Sigmoid colon (tissue), 6 donors: ENCODE measurements at regions not wholly inside any gene's neighbourhood (a gene's known extent, or its start where the extent isn't known, plus 50 kb on each side); places are given as distances from the start of the nearest gene placed in this dataset.

Experiments used
- DNase-seq: peaks from one replicate; pipeline ENCODE4 v3.0.0-alpha.2; 2019
- H3K27ac ChIP-seq, 4 donors: fragments of 200-600 bp; sonication (generic); one replicate each; pipeline ENCODE4 v1.5.1; 2016 to 2019; ENCODE audit warnings: mild to moderate bottlenecking in 1 of 4
- H3K27me3 ChIP-seq, 3 donors: fragments of 200-600 bp; sonication (generic); one replicate each; pipeline ENCODE4 v1.5.1; 2019; ENCODE audit warnings: mild to moderate bottlenecking in 1 of 3
- H3K36me3 ChIP-seq, 4 donors: fragments of 200-600 bp; sonication (generic); one replicate each; pipeline ENCODE4 v1.5.1; 2016 to 2019
- H3K4me1 ChIP-seq, 4 donors: fragments of 200-600 bp; sonication (generic); one replicate each; pipeline ENCODE4 v1.5.1; 2017 to 2019
- H3K4me3 ChIP-seq, 4 donors: fragments of 200-600 bp; sonication (generic); one replicate each; pipeline ENCODE4 v1.5.1; 2017 to 2019; ENCODE audit warnings: mild to moderate bottlenecking in 2 of 4, moderate library complexity in 1 of 4
- H3K9me3 ChIP-seq, 4 donors: fragments of 200-600 bp in 3 of 4; sonication (generic) in 3 of 4; one replicate each; pipeline versions ENCODE4 v1.5.1 to v1.6.1; 2013 to 2019
- EP300 ChIP-seq, 4 donors: sonication (generic); formaldehyde crosslinking; IDR thresholded peaks; one replicate each; pipeline ENCODE4 v1.6.1; 2017; ENCODE audit warnings: antibody characterized with exemption in 4 of 4
- POLR2A ChIP-seq, 2 donors: fragments of 450-650 bp; IDR thresholded peaks; one replicate each; pipeline ENCODE4 v1.6.1; 2016; ENCODE audit warnings: antibody characterized with exemption in 2 of 2, mild to moderate bottlenecking in 2 of 2, moderate library complexity in 2 of 2
- POLR2AphosphoS5 ChIP-seq, 4 donors: sonication (generic); formaldehyde crosslinking; IDR thresholded peaks; one replicate each; pipeline ENCODE4 v1.6.1; 2017; ENCODE audit warnings: antibody characterized with exemption in 4 of 4
- WGBS, 2 donors: extraction: QIAGEN DNeasy Blood & Tissue Kit; methylation state at CpG; one replicate each; pipeline ENCODE4 v1.1.7; 2013; 5-methylcytosine and 5-hydroxymethylcytosine counted together
- intact Hi-C: fragments of 100-400 bp; cut with DNase I; formaldehyde crosslinking; loops from one replicate; pipeline ENCODE4 v1.15.1; 2023
- TF ChIP-seq, protein P1 (sequence below), 4 experiments: fragments of 450-650 bp in 3 of 4; fragments of 200-600 bp in 1 of 4; IDR thresholded peaks; one replicate each; pipeline ENCODE4 v1.5.1; 2016 to 2019; ENCODE audit warnings: antibody characterized with exemption in 4 of 4, mild to moderate bottlenecking in 3 of 4, moderate library complexity in 2 of 4
- donor health status: healthy with polysubstance abuse.
- donor health status: healthy.

DNA sequence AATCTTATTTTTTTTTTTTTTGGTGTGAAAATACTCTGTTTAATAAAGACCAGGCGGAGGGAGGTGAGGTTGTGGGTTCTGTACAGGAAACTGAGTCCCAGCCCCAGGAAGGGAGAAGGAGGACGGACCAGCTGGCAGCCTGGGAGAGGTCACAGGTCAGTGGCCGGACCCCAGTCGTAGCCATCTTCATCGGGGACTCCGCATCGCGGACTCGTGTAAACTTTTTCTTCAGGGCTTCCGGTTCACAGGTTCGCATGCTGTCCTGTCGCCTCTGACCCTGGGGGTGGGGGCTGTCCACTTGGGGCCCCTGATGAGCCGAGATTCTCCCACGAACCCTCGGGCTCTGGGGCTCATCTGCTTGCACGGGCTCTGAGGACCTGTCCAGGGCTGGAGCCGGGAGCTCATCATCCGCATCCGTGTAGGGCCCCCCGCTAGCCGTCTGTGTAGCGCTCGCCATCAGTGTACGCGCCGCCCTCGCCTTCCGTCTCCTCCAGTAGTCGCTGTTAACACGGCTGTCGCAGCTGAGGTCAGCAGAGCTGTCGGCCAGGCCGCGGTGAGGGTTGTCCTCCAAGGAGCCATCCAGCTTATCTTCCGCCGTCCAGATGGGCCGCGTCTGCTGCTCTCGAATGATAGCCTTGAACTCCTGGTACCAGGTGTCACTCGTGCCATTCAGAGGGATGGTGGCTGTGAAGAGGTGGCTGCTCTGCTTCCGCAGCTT is 975.7 kb upstream of the PRMT6 start:
- WGBS, 2 donors: 31 to 55% methylated on average over 41 of the region's 41 CpGs
- intact Hi-C loops: no loop called here
- no peak for DNase-seq
- H3K4me1 ChIP-seq: no peaks in the 10 kb centered on the region
- H3K9me3 ChIP-seq: peaks cover 0 to 2% (median 0%) of the 10 kb centered on the region in 4 donors
- no peaks in the 10 kb centered on the region for H3K36me3 ChIP-seq
- TF ChIP-seq EP300 (IDR thresholded peaks at IDR 0.05): no peak
- TF ChIP-seq, protein P1, sequence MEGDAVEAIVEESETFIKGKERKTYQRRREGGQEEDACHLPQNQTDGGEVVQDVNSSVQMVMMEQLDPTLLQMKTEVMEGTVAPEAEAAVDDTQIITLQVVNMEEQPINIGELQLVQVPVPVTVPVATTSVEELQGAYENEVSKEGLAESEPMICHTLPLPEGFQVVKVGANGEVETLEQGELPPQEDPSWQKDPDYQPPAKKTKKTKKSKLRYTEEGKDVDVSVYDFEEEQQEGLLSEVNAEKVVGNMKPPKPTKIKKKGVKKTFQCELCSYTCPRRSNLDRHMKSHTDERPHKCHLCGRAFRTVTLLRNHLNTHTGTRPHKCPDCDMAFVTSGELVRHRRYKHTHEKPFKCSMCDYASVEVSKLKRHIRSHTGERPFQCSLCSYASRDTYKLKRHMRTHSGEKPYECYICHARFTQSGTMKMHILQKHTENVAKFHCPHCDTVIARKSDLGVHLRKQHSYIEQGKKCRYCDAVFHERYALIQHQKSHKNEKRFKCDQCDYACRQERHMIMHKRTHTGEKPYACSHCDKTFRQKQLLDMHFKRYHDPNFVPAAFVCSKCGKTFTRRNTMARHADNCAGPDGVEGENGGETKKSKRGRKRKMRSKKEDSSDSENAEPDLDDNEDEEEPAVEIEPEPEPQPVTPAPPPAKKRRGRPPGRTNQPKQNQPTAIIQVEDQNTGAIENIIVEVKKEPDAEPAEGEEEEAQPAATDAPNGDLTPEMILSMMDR (IDR thresholded peaks at IDR 0.05): no peak
- no peak overlapping the region for H3K4me3 ChIP-seq
- H3K27ac ChIP-seq: no peak overlapping the region
- peaks cover 0 to 12% (median 0%) of the 10 kb centered on the region in 3 donors for H3K27me3 ChIP-seq

DNA sequence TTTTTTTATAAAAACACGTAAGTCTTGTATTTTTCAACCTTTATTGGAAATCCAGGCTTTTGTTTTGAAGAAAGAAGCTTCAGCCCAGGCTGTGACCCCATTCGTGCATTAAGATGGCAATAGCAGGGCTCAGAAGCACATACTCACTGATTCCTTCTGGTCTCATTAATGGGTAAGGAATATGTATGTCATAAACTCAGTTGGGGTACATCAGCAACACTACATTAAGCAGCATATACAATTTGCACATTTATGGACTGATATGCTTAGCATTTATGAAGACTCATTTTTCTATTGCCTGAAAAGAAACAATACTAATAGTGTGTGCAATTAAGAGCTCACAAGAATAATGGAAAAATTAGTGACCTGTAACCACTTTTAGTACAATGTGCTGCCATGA is 945.4 kb upstream of the PRMT6 start:
- DNase-seq: no peak

DNA sequence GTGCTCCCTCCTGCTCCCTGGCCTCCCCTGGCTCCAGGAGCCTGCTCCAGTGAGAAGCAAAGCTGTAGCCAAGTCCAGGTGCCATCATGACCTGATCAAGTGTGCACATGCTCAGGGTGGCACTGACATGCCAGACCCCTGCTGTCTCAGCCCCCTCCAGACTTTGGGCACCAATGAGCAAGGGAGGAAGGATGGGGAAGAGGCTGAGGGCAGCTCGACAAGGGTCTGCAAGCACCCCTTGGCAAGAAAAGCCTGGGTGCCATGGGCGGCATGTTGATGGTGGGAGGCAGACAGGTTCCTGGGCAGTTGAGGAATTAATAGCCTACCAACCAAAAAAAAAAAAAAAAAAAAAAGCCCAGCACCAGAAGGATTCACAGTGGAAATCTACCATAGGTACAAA is 942.6 kb upstream of the PRMT6 start:
- Histone ChIP-seq H3K9me3 (peaks cover 0 to 3% (median 0%) of the 10 kb centered on the region in 4 donors), H3K27me3 (no peaks in the 10 kb centered on the region), H3K36me3 (no peaks in the 10 kb centered on the region), H3K4me3 (no peak overlapping the region), H3K4me1 (no peaks in the 10 kb centered on the region), H3K27ac (no peak overlapping the region)
- DNase-seq: no peak
- TF ChIP-seq POLR2A (IDR thresholded peaks at IDR 0.05) (no peak), POLR2AphosphoS5 (IDR thresholded peaks at IDR 0.05) (no peak), EP300 (IDR thresholded peaks at IDR 0.05) (no peak)
- TF ChIP-seq, protein P1 (IDR thresholded peaks at IDR 0.05): no peak
- intact Hi-C loops: no loop called here
- WGBS, 2 donors: 81 to 88% methylated on average over 2 of the region's 2 CpGs

More for the DNA sequence above, 945.4 kb upstream of the PRMT6 start:
- Histone ChIP-seq H3K27me3 (no peaks in the 10 kb centered on the region), H3K27ac (no peak overlapping the region), H3K9me3 (peaks cover 0 to 3% (median 0%) of the 10 kb centered on the region in 4 donors), H3K36me3 (no peaks in the 10 kb centered on the region), H3K4me1 (no peaks in the 10 kb centered on the region), H3K4me3 (no peak overlapping the region)
- intact Hi-C loops: no loop called here
- no peak for TF ChIP-seq POLR2AphosphoS5 (IDR thresholded peaks at IDR 0.05)
- TF ChIP-seq POLR2A (IDR thresholded peaks at IDR 0.05): no peak
- TF ChIP-seq, protein P1 (IDR thresholded peaks at IDR 0.05): no peak
- TF ChIP-seq EP300 (IDR thresholded peaks at IDR 0.05): no peak
- 61 to 68% methylated on average over 2 of the region's 2 CpGs for WGBS, 2 donors

DNA sequence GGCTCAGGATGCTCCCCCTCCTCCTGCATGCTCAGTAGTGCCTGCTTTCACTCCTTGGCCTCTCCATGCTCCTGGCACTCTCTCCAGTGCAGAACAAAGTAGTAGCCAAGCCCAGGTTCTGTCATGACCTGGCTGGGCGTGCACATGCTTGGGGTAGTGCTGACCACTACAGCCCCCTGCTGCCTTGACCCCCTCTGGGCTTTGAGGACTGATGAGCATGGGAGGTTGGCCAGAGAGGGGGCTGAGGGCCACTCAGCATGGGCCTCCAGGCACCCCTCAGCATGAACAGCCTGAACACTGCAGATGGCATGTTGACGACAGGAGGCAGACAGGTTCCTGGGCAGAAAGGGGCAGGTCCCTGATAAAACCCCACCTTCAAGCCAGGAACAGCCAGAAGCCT is 935.7 kb upstream of the PRMT6 start:
- WGBS, 2 donors: 73 to 84% methylated on average over 2 of the region's 2 CpGs
- no peaks in the 10 kb centered on the region for H3K4me1 ChIP-seq
- H3K9me3 ChIP-seq: peaks cover 0 to 3% (median 0%) of the 10 kb centered on the region in 4 donors
- no peak for DNase-seq
- H3K27me3 ChIP-seq: no peaks in the 10 kb centered on the region
- intact Hi-C loops: no loop called here
- TF ChIP-seq, protein P1 (IDR thresholded peaks at IDR 0.05): no peak
- TF ChIP-seq POLR2A (IDR thresholded peaks at IDR 0.05) (no peak), EP300 (IDR thresholded peaks at IDR 0.05) (no peak), POLR2AphosphoS5 (IDR thresholded peaks at IDR 0.05) (no peak)
- H3K27ac ChIP-seq: no peak overlapping the region
- no peak overlapping the region for H3K4me3 ChIP-seq
- H3K36me3 ChIP-seq: no peaks in the 10 kb centered on the region

DNA sequence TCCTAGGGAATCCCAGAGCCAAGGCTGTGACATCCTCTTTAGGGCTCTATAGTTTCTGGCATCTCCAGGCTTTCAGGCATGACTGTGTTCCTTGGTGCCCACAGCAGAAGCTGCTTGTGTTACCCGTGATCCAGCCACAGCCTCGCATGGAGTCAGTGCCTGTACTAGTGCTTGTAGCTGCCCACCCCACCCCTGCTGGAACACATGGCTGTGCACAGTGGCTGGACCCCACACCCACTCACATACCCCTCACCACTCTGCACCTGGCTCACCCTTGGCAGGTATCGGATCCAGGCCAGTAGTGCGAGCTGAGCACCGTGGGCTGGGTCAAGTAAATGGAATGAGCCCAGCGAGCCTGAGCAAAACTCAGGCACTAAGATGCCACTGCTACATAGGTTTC is 934.7 kb upstream of the PRMT6 start:
- H3K36me3 ChIP-seq: no peaks in the 10 kb centered on the region
- intact Hi-C loops: no loop called here
- H3K9me3 ChIP-seq: peaks cover 0 to 3% (median 0%) of the 10 kb centered on the region in 4 donors
- no peaks in the 10 kb centered on the region for H3K27me3 ChIP-seq
- no peak overlapping the region for H3K27ac ChIP-seq
- no peak overlapping the region for H3K4me3 ChIP-seq
- no peak for TF ChIP-seq EP300 (IDR thresholded peaks at IDR 0.05)
- TF ChIP-seq POLR2A (IDR thresholded peaks at IDR 0.05): no peak
- TF ChIP-seq, protein P1 (IDR thresholded peaks at IDR 0.05): no peak
- TF ChIP-seq POLR2AphosphoS5 (IDR thresholded peaks at IDR 0.05): no peak
- no peak for DNase-seq
- 90 to 93% methylated on average over 6 of the region's 6 CpGs for WGBS, 2 donors
- H3K4me1 ChIP-seq: no peaks in the 10 kb centered on the region
